GM12873 (cell line): ENCODE measurements at regions not wholly inside any gene's neighbourhood (a gene's known extent, or its start where the extent isn't known, plus 50 kb on each side); places are given as distances from the start of the nearest gene placed in this dataset.

Experiments
- TF ChIP-seq, protein P1 (sequence below): IDR thresholded peaks from 2 replicates; pipeline ENCODE4 v1.5.1; 2012; ENCODE audit warnings: low read depth, mild to moderate bottlenecking, moderate library complexity, low read length, control low read depth; ENCODE audit not compliant: insufficient read depth; ENCODE audit errors: missing control alignments

DNA sequence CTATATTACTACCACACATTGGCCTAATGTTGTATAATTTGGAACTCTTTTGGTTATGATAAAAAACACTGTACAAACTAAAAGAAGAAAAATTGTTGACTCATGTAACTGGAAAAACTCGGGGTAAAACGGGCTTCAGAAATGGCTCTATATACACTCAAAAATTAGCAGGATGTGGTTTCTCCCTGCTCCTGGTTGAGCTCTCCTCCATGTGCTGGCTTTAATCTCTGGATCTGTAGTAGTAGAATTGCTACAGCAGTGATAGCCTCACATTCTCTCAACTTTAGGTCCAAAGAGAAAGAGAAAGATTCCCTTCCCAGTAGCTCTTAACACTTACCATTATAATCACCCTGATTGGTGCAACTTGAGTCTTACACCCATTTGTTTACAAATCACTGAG, 274.9 kb upstream of the GALNT5 start:
- TF ChIP-seq, protein P1, sequence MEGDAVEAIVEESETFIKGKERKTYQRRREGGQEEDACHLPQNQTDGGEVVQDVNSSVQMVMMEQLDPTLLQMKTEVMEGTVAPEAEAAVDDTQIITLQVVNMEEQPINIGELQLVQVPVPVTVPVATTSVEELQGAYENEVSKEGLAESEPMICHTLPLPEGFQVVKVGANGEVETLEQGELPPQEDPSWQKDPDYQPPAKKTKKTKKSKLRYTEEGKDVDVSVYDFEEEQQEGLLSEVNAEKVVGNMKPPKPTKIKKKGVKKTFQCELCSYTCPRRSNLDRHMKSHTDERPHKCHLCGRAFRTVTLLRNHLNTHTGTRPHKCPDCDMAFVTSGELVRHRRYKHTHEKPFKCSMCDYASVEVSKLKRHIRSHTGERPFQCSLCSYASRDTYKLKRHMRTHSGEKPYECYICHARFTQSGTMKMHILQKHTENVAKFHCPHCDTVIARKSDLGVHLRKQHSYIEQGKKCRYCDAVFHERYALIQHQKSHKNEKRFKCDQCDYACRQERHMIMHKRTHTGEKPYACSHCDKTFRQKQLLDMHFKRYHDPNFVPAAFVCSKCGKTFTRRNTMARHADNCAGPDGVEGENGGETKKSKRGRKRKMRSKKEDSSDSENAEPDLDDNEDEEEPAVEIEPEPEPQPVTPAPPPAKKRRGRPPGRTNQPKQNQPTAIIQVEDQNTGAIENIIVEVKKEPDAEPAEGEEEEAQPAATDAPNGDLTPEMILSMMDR, result no peak

DNA sequence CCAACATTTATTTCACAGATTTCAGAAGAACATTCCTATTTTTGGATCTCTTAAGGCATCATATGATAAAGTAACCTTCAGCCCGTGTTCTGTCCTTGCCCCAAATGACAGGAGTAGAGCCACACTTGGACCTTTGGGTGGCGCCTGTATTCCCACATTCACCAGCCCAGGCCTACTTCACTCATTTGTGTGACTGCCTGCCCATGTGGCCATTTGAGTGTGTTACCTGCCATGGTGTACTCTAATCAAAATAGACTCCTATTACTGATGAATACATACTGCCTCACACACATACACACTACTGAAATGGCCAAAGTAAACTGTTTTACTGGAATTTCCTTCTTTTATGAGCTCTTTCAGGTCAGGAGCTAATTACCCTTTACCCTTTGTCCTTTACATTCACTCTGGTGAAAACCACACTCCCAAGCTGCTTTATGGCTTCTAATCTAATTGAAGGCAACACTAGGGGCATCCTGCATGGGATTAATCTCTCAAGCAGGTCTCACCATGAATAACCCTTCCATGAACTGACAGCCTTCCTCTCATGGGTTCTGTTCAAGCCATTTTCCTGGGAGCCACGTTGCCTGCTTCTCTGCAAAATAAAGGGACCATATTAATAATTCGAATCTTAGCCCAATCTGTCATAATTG, 271.0 kb upstream of the GALNT5 start:
- TF ChIP-seq, protein P1, result no peak

DNA sequence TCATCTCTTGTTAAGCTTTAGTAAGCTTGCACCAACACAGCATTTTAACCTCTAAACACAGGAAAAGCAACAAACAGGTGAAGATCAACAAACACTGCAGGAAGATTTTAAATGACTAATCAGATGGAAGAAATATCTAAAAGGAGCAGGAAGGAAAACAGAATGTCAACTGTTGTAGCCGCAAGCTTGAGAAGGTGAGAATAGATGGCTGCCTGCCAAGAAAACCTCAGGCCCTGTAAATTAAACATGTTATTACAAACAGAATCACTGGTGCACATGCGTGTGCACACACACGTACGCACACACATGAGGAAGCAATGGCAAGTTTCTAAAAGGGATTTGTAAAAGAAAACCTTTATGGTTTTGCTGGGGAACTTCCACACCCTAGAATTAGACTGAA, 257.8 kb upstream of the GALNT5 start:
- TF ChIP-seq, protein P1, result no peak

DNA sequence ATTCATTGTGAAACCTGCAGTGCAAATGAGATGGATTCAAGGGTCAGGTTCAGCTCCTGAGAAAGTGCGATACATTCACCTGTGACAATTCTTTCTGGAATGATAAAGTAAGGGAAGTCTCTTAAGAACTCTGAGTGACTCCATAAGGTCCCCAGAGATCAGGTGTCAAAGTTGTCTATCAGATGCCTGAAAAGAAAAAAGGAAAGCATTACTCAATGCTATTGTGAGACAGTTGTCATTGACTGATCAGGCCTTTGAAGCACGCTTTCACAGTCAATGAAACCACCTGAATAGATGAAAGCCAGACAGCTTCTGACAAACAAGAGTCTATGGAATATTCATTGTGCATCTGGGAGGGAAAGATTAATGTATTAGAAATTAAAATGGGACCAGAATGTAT, 252.7 kb upstream of the GALNT5 start:
- TF ChIP-seq, protein P1, result no peak

DNA sequence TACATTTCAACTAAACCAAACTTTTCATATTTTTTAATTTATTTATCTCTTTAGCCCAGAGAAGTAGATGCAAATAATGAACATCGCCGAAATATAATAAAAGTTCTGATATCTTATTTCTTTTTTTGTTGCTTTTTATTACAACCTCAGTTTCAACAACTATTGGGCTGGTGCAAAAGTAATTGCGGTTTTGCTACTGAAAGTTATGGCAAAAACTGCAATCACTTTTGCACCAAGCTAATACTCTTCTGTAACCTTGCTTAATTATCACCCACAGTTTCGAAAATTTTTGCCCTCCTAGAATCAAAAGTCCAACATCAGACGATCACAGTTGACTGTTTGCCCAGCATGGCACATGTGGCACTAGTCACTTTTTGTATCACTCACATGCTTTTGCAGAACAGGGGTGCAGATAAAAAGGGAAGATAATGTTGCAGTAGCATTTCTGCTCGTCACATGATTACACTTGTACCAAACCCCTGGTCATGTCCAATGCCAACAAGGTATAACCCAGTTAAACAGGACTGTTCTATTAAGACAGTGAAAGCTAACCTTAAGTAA, 242.4 kb upstream of the GALNT5 start:
- TF ChIP-seq, protein P1, result no peak

DNA sequence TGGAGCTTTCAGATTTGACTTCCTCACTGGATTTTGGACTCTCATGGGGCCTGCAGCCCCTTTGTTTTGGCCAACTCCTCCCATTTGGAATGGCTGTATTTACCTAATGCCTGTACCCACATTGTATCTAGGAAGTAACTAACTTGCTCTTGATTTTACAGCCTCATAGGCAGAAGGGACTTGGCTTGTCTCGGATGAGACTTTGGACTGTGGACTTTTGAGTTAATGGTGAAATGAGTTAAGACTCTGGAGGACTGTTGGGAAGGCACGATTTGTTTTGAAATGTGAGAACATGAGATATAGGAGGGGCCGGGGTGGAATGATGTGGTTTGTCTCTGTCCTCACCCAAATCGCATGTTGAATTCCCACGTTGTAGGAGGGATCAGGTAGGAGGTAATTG, 233.4 kb upstream of the GALNT5 start:
- TF ChIP-seq, protein P1, result no peak

DNA sequence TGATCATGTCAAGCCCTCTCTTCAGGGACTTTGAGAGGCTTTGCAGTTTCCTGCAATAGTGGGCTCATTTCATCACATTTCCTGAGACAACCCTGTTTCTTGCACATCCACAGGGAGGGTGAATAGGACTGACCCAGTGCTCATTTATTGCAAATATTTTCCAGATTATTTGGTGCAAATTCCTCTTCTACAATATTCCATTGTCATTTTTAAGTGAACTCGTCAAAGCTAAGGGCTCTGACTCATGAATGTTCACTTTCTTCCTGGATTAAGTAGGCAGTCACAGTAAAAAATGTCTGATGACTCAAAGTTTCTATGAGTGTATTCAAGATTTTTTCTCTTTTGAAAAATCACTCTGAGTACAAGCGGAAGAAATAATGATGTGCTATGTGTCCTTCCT, 225.5 kb upstream of the GALNT5 start:
- TF ChIP-seq, protein P1, result no peak

DNA sequence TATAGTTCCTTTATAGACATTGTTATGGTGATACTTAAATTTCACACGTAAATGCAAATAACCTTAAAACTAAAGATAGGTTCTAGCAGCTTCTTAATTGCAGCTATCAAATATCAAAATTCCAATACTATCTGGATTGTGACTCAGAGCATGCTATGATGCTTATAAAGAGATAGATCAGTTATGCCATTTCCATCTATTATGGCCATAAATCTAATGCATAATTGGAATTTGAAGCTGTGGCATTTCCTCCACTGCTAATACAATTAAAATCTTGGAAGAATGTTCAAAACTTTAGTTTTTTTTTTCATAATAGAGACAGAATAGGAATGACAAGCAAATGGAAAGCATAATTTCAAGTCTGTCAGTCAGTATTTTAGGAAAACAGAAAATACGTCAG, 220.8 kb upstream of the GALNT5 start:
- TF ChIP-seq, protein P1, result no peak
